SU-DHL-6 (cell line): ENCODE measurements at regions not wholly inside any gene's neighbourhood (a gene's known extent, or its start where the extent isn't known, plus 50 kb on each side); places are given as distances from the start of the nearest gene placed in this dataset.
"Not testable (repeated sequence)": the region's sequence is repeated elsewhere in the genome, so short reads cannot be mapped to it uniquely, and the experiment has no call there.

Source experiments
- H2AFZ ChIP-seq: fragments of 200-600 bp; sonication (generic); 2 replicates; pipeline ENCODE4 v1.6.1; 2014; ENCODE audit warnings: low read depth, mild to moderate bottlenecking, moderate library complexity, mixed read lengths, antibody characterized with exemption, low read length; ENCODE audit not compliant: severe bottlenecking
- H3F3A ChIP-seq: fragments of 200-600 bp; shearing (Covaris generic); 2 replicates; pipeline ENCODE4 v1.6.0; 2016; ENCODE audit warnings: antibody characterized with exemption, mild to moderate bottlenecking; ENCODE audit not compliant: insufficient read depth
- H3K27ac ChIP-seq: fragments of 200-600 bp; sonication (generic); 2 replicates; pipeline ENCODE4 v1.5.1; 2016; ENCODE audit warnings: low read depth, mild to moderate bottlenecking, low read length, moderate library complexity, mixed read lengths
- H3K27me3 ChIP-seq: fragments of 200-600 bp; sonication (generic), shearing (Covaris generic); 2 replicates; pipeline ENCODE4 v1.6.0; 2014; ENCODE audit warnings: mild to moderate bottlenecking, low read length
- H3K36me3 ChIP-seq: fragments of 200-600 bp; sonication (generic); 2 replicates; pipeline ENCODE4 v1.6.1; 2014; ENCODE audit warnings: mild to moderate bottlenecking, low read length, mixed read lengths
- H3K4me2 ChIP-seq: fragments of 300-600, 200-600 bp; shearing (Covaris generic), sonication (generic); 2 replicates; pipeline ENCODE4 v1.6.0; 2014; ENCODE audit warnings: low read length, low read depth, mild to moderate bottlenecking; ENCODE audit not compliant: poor library complexity, severe bottlenecking
- H3K4me3 ChIP-seq: fragments of 200-600 bp; sonication (generic); 2 replicates; pipeline ENCODE4 v1.5.1; 2014; ENCODE audit warnings: antibody characterized with exemption, low read length, mild to moderate bottlenecking, mixed read lengths; ENCODE audit not compliant: insufficient read depth, poor library complexity, severe bottlenecking
- H3K79me2 ChIP-seq: fragments of 200-600 bp; sonication (generic); 2 replicates; pipeline ENCODE4 v1.6.1; 2014; ENCODE audit warnings: mild to moderate bottlenecking, low read length, moderate library complexity; ENCODE audit not compliant: insufficient read depth
- H3K9ac ChIP-seq: fragments of 200-600 bp; sonication (generic); 2 replicates; pipeline ENCODE4 v1.7.0; 2014; ENCODE audit warnings: mild to moderate bottlenecking, low read length
- H3K9me2 ChIP-seq: fragments of 200-600 bp; sonication (generic); replicated peaks from 2 replicates; pipeline ENCODE4 v1.6.1; 2014; ENCODE audit warnings: low read length; ENCODE audit not compliant: insufficient read depth
- H3K9me3 ChIP-seq: fragments of 200-600 bp; sonication (generic); 2 replicates; pipeline ENCODE4 v1.6.1; 2014; ENCODE audit warnings: low read length, mixed read lengths; ENCODE audit not compliant: insufficient read depth
- H4K20me1 ChIP-seq: fragments of 200-600 bp; sonication (generic); 2 replicates; pipeline ENCODE4 v1.6.1; 2014; ENCODE audit warnings: low read depth, mild to moderate bottlenecking, antibody characterized with exemption, low read length, moderate library complexity, mixed read lengths
- EZH2phosphoT487 ChIP-seq: fragments of 200-600 bp; sonication (generic), shearing (Covaris generic); conservative IDR thresholded peaks from 2 replicates; pipeline ENCODE4 v1.6.1; 2018; ENCODE audit warnings: mild to moderate bottlenecking, antibody characterized with exemption, low read length, moderate library complexity, mixed read lengths
- TF ChIP-seq, protein P1 (sequence below): fragments of 200-600 bp; sonication (generic); IDR thresholded peaks from one replicate; pipeline ENCODE4 v1.5.1; 2017; ENCODE audit warnings: antibody characterized with exemption, mild to moderate bottlenecking, low read length, moderate library complexity; ENCODE audit not compliant: insufficient read depth, poor library complexity, severe bottlenecking

DNA sequence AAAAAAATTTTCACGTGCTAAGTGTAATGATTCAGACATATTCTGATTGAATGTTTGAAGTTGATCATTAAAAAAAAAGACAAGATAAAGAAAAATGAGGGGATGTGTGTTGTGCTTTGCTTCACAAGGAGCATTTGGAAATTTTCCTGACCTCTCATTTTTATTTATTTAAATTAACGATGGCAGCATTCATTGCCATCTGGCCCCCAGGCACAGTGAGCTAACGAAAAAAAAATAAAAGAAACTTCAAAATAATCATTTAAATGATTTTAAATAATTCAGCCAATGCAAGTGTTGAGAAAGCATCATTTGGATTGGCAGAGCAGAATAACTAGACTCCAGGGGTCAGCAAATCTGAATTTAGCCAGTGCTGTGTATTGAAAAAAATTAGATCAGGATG lies 1037.2 kb downstream of the CDH11 start:
- no peak overlapping the region for H2AFZ ChIP-seq
- no peaks in the 10 kb centered on the region for H3K9me2 ChIP-seq
- H4K20me1 ChIP-seq = no peaks in the 10 kb centered on the region
- H3K79me2 ChIP-seq = no peaks in the 10 kb centered on the region
- H3K4me2 ChIP-seq = no peak overlapping the region
- TF ChIP-seq, protein P1, sequence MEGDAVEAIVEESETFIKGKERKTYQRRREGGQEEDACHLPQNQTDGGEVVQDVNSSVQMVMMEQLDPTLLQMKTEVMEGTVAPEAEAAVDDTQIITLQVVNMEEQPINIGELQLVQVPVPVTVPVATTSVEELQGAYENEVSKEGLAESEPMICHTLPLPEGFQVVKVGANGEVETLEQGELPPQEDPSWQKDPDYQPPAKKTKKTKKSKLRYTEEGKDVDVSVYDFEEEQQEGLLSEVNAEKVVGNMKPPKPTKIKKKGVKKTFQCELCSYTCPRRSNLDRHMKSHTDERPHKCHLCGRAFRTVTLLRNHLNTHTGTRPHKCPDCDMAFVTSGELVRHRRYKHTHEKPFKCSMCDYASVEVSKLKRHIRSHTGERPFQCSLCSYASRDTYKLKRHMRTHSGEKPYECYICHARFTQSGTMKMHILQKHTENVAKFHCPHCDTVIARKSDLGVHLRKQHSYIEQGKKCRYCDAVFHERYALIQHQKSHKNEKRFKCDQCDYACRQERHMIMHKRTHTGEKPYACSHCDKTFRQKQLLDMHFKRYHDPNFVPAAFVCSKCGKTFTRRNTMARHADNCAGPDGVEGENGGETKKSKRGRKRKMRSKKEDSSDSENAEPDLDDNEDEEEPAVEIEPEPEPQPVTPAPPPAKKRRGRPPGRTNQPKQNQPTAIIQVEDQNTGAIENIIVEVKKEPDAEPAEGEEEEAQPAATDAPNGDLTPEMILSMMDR = no peak
- TF ChIP-seq EZH2phosphoT487 = no peak
- H3K36me3 ChIP-seq = no peaks in the 10 kb centered on the region
- no peak overlapping the region for H3K9ac ChIP-seq
- no peak overlapping the region for H3K4me3 ChIP-seq
- no peak overlapping the region for H3K27ac ChIP-seq
- no peaks in the 10 kb centered on the region for H3K27me3 ChIP-seq
- no peaks in the 10 kb centered on the region for H3K9me3 ChIP-seq
- no peaks in the 10 kb centered on the region for H3F3A ChIP-seq

- Histone ChIP-seq H4K20me1 (no peaks in the 10 kb centered on the region), H3K27me3 (no peaks in the 10 kb centered on the region), H3K4me2 (no peak overlapping the region), H3K36me3 (no peaks in the 10 kb centered on the region), H3K27ac (no peak overlapping the region), H3K4me3 (no peak overlapping the region), H3K9me3 (no peaks in the 10 kb centered on the region), H3K9ac (no peak overlapping the region), H3K79me2 (no peaks in the 10 kb centered on the region), H2AFZ (no peak overlapping the region), H3F3A (no peaks in the 10 kb centered on the region), H3K9me2 (no peaks in the 10 kb centered on the region)
- no peak for TF ChIP-seq EZH2phosphoT487
- TF ChIP-seq, protein P1 = no peak
Measured at GRCh38 chr16:64083428-64084129, 1038.3 kb downstream of the CDH11 start.

DNA sequence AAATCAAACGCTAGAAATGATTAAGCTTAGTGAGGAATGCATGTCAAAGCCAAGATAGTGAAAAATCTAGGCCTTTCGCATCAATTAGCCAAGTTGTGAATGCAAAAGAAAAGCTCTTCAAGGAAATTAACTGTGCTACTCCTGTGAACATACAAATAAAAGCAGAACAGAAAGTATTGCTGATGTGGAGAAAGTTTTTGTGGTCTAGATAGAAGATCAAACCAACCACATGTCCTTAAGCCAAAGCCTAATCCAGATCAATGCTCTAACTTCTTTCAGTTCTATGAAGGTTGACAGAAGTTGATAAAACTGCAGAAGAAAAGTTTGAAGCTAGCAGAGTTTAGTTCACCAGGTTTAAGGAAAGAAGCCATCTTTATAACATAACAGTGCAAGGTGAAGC lies 1044.6 kb downstream of the CDH11 start:
- no peaks in the 10 kb centered on the region for H3K36me3 ChIP-seq
- no peaks in the 10 kb centered on the region for H3K27me3 ChIP-seq
- no peak overlapping the region for H3K4me3 ChIP-seq
- H3K9me3 ChIP-seq = no peaks in the 10 kb centered on the region
- no peak overlapping the region for H3K9ac ChIP-seq
- TF ChIP-seq EZH2phosphoT487 = no peak
- TF ChIP-seq, protein P1 = no peak
- H3F3A ChIP-seq = no peaks in the 10 kb centered on the region
- H4K20me1 ChIP-seq = no peaks in the 10 kb centered on the region
- no peaks in the 10 kb centered on the region for H3K79me2 ChIP-seq
- H3K9me2 ChIP-seq = no peaks in the 10 kb centered on the region
- no peak overlapping the region for H3K4me2 ChIP-seq
- no peak overlapping the region for H3K27ac ChIP-seq
- H2AFZ ChIP-seq = no peak overlapping the region

DNA sequence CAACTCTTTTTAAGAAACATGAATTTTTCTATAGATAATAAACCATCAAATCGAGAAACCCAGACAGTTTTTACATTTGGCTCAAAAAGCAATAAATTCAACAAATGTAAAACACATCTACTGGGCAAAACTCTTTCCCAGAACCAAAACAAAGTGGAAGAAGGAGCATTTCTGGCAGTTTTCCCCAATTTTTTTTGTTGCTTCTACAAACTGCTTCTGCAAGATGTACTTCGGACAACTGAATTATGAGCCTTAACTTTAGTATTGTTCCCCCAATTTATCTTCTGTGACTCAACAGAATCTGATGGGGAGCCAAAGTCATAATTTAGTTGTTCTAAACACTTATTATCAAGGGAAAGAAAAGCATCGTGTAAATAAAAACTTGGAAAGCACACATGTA lies 1047.2 kb downstream of the CDH11 start:
- H3K9me2 ChIP-seq = no peaks in the 10 kb centered on the region
- no peaks in the 10 kb centered on the region for H3K36me3 ChIP-seq
- no peak overlapping the region for H2AFZ ChIP-seq
- H3K9ac ChIP-seq = no peak overlapping the region
- no peak overlapping the region for H3K4me2 ChIP-seq
- H4K20me1 ChIP-seq = no peaks in the 10 kb centered on the region
- H3K27me3 ChIP-seq = no peaks in the 10 kb centered on the region
- no peaks in the 10 kb centered on the region for H3K9me3 ChIP-seq
- no peak overlapping the region for H3K4me3 ChIP-seq
- H3F3A ChIP-seq = no peaks in the 10 kb centered on the region
- H3K27ac ChIP-seq = no peak overlapping the region
- no peaks in the 10 kb centered on the region for H3K79me2 ChIP-seq
- no peak for TF ChIP-seq EZH2phosphoT487
- TF ChIP-seq, protein P1 = no peak

DNA sequence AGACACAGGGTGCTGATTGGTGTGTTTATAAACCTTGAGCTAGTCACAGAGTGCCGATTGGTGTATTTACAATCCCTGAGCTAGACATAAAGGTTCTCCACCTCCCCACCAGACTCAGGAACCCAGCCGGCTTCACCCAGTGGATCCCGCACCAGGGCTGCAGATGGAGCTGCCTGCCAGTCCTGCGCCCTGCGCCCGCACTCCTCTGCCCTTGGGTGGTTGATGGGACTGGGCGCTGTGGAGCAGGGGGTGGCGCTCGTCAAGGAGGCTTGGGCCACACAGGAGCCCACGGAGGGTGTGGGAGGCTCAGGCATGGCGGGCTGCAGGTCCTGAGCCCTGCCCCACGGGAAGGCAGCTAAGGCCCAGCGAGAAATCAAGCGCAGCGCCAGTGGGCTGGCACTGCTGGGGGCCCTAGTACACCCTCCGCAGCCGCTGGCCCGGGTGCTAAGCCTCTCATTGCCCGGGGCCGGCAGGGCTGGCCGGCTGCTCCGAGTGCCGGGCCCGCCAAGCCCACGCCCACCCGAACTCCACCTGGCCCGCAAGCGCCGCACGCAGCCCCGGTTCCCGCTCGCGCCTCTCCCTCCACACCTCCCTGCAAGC lies 1049.6 kb downstream of the CDH11 start:
- H3K9ac ChIP-seq, H3K4me3 ChIP-seq, H3K27me3 ChIP-seq, H3K36me3 ChIP-seq, H3K9me3 ChIP-seq, H3F3A ChIP-seq, H2AFZ ChIP-seq, H3K9me2 ChIP-seq, H3K4me2 ChIP-seq, H3K79me2 ChIP-seq, H3K27ac ChIP-seq, H4K20me1 ChIP-seq: not testable (repeated sequence)
